NCI-H146 treated with DMSO at 0.1 percent for 48 hours (cell line): ENCODE measurements at regions not wholly inside any gene's neighbourhood (a gene's known extent, or its start where the extent isn't known, plus 50 kb on each side); places are given as distances from the start of the nearest gene placed in this dataset.

Source experiments
- DNase-seq: peaks from one replicate; lab custom pipeline; 2025; ENCODE audit not compliant: unreplicated experiment; lab: John Stamatoyannopoulos, UW

DNA sequence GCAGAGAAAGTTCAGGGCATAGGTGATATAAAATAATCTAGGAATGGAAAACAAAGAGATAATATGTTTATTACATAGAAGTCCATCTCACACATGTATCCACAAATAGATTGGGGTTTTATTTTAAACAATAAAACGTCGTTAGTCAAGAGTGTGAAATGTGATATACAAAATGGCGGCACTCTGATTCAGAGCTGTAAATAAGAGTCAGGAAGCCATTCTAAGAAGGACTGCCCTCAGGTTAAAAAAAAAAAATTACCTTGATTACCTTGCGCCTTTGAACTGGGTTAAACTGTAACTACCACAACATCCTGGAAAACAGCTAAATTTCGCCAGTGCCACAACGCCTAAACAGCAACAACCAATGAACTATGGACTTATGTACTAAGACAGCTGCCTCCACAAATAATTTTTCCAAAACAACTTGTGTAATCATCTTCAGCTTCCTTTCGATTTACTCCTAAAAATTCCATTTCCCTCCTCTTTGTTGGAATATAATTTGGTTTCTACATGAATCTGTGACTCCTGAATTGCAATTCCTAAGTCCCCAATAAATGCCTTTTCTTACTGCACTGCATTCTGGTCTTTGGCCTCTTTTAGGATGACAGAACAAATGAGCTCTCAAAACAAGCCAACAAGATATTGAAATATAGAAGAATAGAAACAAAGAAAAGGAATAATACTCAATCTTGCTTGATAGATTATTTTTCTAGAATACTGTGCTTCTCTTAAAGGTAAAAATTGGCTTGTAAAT, 1019.5 kb upstream of the MAP3K7 start:
- DNase-seq: no peak

DNA sequence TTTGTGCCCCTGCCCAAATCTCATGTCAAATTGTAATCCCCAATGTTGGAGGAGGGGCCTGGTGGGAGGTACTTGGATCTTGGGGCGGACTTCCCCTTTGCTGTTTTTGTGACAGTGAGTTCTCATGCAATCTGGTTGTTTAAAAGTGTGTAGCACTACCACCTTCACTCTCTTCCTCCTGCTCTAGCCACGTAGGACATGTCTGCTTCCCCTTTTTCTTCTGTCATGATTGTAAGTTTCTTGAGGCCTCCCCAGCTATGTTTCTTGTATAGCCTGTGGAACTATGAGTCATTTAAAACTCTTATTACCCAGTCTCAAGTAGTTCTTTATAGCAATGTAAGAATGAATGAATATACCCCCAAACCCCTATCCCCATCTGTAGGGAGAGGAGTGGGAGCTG, 1013.7 kb upstream of the MAP3K7 start:
- no peak for DNase-seq

DNA sequence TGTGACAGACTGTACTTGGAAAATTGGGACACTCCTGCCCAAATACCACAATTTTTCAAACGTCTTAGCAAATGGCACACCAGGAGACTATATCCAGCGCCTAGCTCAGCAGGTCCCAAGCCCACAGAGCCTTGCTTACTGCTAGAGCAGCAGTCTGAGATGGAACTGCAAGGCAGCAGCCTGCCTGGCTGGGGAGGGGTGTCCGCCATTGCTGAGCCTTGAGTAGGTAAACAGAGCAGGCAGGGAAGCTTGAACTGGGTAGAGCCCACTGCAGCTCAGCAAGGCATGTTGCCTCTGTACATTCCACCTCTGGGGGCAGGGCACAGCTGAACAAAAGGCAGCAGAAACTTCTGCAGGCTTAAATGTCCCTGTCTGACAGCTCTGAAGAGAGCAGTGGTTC, 1003.3 kb upstream of the MAP3K7 start:
- no peak for DNase-seq

DNA sequence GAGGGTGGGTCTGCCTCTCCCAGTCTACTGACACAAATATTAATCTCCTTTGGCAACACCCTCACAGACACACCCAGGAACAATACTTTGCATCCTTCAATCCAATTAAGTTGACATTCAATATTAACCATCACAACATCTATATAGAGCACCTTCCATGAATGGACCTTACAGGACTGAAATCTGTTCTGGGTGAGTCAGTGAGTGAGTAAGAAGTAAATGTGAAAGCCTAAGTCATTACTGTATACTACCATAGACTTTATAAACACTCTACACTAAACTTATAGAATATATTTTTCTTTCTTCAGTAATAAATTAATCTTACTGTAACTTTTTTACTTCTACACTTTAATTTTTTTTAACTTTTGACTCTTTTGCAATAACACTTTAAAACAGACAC, 993.8 kb upstream of the MAP3K7 start:
- DNase-seq: no peak

DNA sequence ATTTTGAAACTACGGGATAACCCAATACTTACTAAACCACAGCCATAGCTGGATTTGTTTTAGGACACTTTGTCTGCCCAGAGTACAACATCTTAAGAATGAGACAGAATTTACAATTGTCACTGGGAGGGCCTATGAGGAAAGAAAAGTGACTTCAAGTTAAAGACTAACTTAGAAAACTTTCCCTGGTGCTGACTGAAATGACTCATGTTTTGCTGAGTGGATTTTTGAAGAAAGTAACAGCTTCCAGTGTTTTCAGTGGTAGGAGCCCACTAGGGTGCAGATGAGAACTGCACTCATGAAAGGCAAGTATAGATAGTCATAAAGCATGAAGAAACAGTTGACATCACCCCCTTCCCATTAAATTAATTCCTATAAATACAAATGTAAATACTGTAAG, 988.2 kb upstream of the MAP3K7 start:
- no peak for DNase-seq

DNA sequence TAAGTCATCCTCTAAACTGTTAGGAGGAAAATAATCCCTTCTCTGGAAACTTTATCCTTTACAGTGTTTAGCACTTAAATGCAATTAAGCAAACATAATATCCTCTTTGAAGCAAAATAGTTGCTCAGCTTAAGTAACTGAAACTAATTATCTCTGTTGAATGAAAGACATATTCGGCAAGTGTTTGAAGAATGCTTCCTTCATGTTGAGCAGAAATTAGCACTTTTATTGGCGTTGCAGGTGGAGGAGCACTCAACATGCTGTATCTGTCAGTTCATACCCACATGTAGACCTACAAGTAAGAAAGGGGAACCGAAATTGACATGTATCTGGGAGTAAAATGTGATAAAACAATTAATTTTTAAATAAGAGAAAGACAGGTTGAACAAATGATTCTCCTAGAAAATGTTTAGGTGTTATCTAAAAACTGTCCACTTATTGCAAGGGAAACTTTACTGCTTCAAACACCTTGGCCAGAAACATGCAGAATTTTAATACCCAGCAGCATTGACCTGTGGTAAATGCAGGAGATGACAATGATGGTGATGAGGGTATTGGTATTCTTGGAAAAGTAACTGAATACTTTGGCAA, 987.0 kb upstream of the MAP3K7 start:
- DNase-seq: no peak

DNA sequence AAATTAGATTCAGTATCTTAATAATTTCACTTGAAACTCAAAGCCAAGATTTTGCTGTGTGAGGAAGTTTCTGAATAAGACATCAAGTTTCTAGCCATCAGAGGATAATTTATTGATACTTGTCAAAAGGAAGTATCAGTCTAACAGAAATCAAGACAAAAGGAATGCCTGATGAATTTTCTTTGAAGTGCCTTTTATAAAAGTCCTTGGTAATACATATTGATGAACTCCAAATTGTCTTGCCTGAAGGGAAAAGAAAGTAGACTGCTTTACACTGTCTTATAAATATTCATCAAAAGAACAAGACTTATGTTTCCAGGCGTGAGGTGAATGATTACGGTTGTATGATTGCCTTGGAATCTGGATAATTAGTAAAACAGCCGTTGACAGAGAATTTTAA, 986.0 kb upstream of the MAP3K7 start:
- no peak for DNase-seq

DNA sequence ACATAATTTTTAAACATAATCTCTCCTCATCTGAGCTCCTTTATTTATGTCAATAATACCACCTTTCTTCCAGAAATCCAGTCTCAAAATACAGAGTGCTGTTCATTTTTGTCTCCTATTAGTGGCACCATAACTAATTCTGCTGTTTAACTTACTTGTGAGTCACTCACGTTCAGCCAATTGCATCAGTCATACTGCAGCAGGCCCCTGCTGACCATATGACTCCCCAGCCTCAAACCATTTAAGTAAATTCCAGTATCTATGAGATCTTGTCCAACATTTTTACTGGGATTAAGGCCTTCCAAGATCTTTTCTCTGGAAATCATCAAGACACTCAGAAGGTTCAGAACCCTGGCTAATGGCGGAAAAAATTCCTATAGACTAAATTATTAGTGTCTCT, 982.2 kb upstream of the MAP3K7 start:
- DNase-seq: no peak

DNA sequence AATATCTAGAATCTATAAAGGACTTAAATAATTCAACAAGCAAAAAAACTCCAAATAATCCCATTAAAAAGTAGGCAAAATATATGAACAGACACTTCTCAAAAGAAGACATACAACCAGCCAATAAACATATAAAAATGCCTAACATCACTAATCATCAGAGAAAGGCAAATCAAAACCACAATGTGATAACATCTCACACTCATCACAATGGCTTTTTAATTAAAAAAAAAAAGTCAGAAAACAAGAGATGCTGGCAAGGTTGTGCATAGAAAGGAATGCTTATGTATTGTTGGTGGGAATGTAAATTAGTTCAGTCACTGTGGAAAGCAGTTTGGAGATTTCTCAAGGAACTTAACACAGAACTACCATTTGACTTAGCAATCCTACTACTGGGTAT, 979.6 kb upstream of the MAP3K7 start:
- DNase-seq: no peak

DNA sequence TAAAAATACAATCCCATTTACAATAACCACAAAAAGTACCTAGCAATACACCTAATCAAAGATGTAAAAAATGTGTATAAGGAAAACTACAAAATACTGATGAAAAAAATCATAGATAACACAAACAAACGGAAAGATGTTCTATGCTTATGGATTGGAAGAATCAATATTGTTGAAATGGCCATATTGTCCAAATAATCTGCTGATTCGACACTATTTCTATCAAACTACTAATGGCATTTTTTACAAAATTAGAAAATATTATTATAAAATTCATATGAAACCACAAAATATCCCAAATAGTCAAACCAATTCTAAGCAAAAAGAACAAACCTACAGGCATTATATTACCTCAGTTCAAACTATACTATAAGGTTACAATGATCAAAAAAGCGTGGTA, 978.3 kb upstream of the MAP3K7 start:
- DNase-seq: no peak

DNA sequence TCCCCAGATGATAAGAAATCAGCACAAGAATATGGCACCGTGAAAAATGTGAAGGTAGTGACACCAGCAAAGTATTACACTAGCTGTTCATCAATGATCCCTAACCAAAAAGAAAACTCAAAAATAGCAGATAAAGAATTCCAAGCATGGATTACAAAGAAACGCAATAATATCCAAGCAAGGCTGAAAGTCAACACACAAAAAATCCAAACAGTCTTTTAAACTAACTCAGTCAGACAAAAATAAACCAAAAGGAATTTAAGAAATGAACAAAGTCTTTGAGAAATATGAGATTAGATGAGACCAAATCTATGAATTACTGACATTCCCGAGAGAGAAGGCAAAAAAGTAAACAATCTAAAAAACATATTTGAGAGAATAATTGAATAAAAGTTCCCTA, 976.1 kb upstream of the MAP3K7 start:
- DNase-seq: no peak

DNA sequence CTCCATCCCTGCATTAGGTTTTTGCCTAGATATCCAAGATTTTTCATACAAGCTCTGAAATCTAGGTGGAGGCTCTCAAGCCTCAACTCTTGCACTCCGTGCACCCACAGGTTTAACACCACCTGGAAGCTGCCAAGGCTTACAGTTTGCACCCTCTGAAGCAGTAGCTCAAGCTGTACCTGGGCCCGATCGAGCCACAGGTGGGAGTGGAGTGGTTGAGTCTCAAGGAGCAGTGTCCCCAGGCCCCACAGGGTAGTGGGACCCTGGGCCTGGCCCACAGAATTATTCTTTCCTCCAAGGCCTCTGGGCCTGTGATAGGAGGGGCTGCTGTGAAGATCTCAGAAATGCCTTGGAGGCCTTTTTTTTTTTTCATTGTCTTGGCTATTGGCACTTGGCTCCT, 973.5 kb upstream of the MAP3K7 start:
- no peak for DNase-seq

DNA sequence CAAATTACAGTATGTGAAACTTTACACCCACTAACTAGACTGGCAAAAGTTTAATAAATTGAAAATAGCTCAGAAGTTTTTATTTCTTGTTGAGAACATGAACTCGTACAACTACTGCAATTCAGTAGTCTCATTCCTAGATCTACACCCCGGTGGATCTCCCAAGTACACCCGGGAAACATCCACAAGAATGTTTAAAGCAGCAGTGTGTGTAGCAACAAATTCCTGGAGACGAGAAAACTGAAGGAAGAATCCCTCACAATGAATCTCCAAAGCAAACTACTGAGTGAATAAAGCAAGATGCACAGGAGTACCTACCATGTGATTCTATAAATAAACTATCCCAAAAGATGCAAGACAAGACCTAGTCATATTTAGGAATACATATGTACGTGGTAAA, 954.0 kb upstream of the MAP3K7 start:
- DNase-seq: no peak

DNA sequence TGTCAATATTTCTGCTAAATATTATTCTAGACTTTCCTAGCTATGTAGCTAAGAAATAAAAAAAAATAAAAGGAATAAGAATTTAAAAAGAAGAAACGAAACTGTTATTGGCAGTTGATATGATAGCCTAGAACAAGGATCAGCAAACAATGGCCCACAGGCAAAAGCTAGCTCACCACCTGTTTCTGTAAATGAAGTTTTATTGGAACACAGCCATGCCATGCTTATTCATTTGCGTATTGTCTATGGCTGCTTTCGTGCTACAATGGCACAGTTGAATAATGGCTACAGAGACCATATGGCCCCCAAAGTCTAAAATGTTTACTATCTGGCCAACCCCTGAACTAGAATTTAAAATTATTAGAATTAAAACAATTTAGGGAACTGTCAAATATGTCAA, 952.6 kb upstream of the MAP3K7 start:
- no peak for DNase-seq

DNA sequence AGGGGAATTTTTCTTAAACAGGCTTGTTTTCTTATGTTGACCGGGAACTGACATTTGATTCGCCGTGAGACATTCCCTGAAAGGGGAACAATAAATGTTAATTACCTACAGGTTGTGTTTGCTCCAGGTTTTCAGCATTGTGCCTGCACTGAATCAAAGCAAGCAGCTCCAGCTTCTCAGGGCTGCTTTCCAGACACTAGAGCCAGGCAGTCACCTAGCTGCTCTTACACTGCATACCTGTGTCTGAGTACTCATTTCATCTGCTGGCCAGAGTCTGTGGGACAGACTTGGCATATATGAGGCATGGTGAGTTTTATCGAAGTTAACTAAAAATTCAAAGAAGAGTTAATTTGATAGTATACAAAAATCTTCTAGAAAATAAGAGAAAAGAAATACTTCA, 951.8 kb upstream of the MAP3K7 start:
- DNase-seq: no peak

DNA sequence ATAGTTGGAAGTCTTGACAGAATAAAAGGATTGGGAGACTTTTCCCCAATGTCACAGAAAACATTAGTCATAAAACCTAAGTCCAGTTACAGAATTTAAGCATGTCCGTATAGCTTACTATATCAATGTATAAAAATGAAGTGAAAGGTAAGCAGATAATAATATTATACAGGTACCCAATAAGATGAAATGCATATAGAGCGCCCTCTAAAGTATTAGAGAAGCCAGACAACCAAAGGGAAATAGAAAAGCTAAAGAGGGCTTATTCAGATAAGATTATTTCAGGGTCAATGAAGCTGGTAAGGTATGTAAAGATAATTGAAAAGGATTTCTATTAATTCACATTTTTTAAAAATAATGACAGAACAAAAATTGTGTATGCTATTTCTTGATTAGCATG, 947.7 kb upstream of the MAP3K7 start:
- no peak for DNase-seq

DNA sequence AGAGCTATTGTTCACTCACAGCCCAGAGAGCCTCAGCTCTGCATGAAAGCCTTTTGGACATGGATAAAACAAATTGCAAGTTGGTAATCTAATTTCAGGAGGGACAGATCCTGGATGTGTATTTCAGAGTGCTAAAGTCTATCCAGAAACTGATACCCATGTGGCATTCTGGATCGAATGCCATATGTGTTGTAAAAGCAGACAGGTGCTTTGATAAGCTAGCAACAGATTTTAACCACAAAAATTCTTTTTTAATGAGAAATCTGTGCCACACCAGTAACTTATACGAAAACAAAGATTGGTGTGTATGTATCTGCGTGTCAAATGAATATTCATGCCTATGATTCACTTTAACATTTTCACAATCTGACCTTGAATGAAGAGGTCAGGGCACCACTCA, 936.6 kb upstream of the MAP3K7 start:
- DNase-seq: no peak

DNA sequence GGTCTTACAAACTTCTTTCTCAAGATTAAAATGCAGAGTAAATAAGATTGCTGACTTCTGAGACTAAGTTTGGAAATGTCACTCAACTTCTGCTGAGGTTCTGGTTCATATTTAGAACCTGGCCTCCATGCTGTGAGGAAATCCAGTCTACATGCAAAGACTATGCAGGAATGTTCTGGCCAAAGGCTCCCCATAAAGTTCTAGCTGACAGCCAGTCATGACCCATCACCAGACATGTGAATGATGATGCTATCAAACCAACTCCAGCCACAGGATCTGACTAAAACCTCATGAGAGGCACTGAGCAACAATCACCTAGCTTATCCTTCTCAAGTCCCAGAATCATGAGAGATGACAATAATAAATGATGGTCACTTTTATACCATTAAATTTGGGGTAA, 935.1 kb upstream of the MAP3K7 start:
- no peak for DNase-seq

DNA sequence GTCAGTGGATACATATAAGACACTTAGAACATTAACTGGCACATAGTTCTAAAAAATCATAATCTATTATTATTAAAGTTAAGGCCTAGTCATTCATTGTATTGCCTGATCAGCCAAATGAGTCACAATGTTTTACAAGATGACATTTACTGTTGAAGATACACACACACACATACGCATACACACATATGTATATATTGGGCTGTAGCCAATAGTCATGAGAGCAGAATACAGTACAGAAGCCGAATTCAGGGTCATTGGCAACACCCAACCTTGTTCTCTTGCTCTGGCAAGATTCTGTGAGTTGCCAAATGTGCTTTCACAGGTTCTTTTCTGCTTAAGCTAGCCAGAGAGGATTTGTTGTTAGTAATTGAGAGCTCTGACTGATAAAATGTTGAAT, 922.8 kb upstream of the MAP3K7 start:
- DNase-seq: no peak

DNA sequence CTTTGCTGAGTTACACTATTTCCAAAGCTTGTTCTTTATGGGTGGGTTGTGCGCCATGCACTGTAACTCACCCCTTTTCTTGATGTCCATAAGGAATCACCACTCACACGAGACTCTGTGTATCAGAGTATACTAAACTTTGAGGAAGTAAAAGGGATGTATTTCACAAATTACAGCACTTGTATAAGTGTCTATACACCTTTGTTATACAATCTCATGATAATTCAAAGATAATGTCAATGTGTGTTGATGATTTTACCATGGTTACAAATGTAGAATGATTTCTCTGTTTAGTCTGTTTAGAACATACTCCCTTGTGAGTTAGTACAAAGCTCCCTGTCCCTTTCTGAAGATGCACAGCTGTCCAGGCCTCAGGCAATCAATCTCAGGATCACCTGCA, 922.2 kb upstream of the MAP3K7 start:
- DNase-seq: no peak

DNA sequence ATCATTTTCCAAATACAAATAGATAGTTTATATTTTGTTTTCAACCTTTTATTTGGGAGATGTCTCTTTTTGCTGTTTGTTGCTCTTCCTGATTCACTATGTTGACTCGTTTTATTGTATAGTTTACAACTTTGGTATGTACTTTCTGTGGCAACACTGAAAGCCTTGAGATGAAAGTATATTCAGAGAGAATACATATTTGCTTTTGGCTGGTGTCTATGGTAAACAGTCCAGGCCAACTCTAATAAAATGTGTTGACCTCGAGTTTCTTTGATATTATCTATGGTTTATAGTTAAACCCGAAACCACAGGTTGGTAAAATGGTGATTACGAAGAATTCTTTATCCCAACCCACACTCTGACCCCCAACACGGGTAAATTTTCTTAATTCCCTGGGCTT, 919.6 kb upstream of the MAP3K7 start:
- DNase-seq: no peak

DNA sequence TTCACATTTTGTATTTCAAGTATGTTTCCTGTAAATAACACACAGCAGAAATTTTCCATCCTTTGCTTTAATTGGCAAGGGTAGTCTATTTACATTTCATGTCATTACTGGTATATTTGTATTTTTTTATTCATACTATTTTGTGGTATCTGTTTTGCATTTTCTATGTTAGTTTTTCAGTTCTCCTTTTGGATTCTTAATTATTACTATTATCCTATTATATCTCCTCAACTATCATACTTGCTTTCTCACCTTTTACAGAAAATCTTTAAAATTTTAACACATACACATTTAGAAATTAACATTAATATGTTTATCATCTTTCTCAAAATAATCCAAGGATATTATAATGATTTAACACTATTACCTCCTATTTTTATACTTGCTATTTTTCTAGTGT, 918.3 kb upstream of the MAP3K7 start:
- no peak for DNase-seq

DNA sequence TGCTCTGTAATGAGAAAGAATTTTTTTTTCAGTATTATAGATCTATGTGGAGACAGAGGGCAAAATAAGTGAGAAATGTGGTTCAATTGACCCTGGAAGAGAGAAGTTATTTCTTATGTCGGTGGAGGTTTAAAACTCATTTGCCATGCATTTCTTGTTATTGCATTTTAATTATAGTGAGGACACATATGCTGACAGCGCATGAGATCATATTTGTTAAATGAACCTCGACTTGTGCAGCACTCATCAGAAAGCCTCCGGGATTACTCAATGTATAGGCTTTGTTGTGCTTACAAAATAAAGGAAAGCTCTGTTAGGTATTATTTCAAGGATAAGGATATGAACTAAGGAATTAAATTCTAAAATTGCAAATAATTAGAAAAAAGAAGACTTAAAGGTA, 915.1 kb upstream of the MAP3K7 start:
- DNase-seq: no peak
